SU-DHL-6 (cell line): ENCODE measurements at regions not wholly inside any gene's neighbourhood (a gene's known extent, or its start where the extent isn't known, plus 50 kb on each side); places are given as distances from the start of the nearest gene placed in this dataset.

ENCODE experiments used
- CTCF ChIP-seq: fragments of 200-600 bp; sonication (generic); IDR thresholded peaks from one replicate; pipeline ENCODE4 v1.5.1; 2017; ENCODE audit warnings: antibody characterized with exemption, mild to moderate bottlenecking, low read length, moderate library complexity; ENCODE audit not compliant: insufficient read depth, poor library complexity, severe bottlenecking
- EZH2phosphoT487 ChIP-seq: fragments of 200-600 bp; sonication (generic), shearing (Covaris generic); conservative IDR thresholded peaks from 2 replicates; pipeline ENCODE4 v1.6.1; 2018; ENCODE audit warnings: mild to moderate bottlenecking, antibody characterized with exemption, low read length, moderate library complexity, mixed read lengths

GRCh38 chr2:176879426-176879995 lies 333.1 kb upstream of the HNRNPA3 start:
- TF ChIP-seq CTCF (no peak), EZH2phosphoT487 (no peak)
